SK-N-SH (cell line): ENCODE measurements at regions not wholly inside any gene's neighbourhood (a gene's known extent, or its start where the extent isn't known, plus 50 kb on each side); places are given as distances from the start of the nearest gene placed in this dataset.

ENCODE experiments used
- CTCF ChIA-PET: fragments of 300-600, 350-600 bp; formaldehyde crosslinking; extraction: SDS; loops from one replicate; lab custom pipeline; 2021; lab: Yijun Ruan, JAX
- POLR2A ChIA-PET: fragments of 350-600 bp; sonication (Branson Sonifier 250); formaldehyde crosslinking; extraction: SDS; loops from one replicate; lab custom pipeline; 2020; ENCODE audit warnings: antibody characterized with exemption, inconsistent platforms; lab: Yijun Ruan, JAX
- DNase-seq: peaks from one replicate; pipeline ENCODE4 v3.0.0; 2012
- H2AFZ ChIP-seq: fragments of 200-600 bp; sonication (generic); 2 replicates; pipeline ENCODE4 v1.8.1; 2016; ENCODE audit warnings: antibody characterized with exemption, mild to moderate bottlenecking, low read depth
- H3F3A ChIP-seq: fragments of 200-600 bp; sonication (generic); replicated peaks from 2 replicates; pipeline ENCODE3; 2016; ENCODE audit warnings: antibody characterized with exemption, mild to moderate bottlenecking; ENCODE audit not compliant: insufficient read depth
- H3K27ac ChIP-seq, 2 experiments: fragments of 200-500 bp in 1 of 2; fragments of 200-600 bp in 1 of 2; sonication (Bioruptor generic) in 1 of 2; sonication (generic), shearing (Covaris generic) in 1 of 2; 2 replicates each; pipeline versions ENCODE4 v1.5.1 to v1.6.1; 2014 to 2016; ENCODE audit warnings: low read depth in 2 of 2, inconsistent platforms in 1 of 2, low read length in 1 of 2, mild to moderate bottlenecking in 1 of 2, mixed read lengths in 1 of 2
- H3K27me3 ChIP-seq: fragments of 200-600 bp; sonication (generic), shearing (Covaris generic); 2 replicates; pipeline ENCODE4 v1.6.1; 2016; ENCODE audit warnings: mixed run types; ENCODE audit not compliant: insufficient read depth
- H3K36me3 ChIP-seq, 2 experiments: fragments of 200-500 bp in 1 of 2; fragments of 200-600 bp in 1 of 2; sonication (Bioruptor generic) in 1 of 2; sonication (generic) in 1 of 2; replicated peaks in 1 of 2; 2 replicates each; pipeline versions ENCODE3 to v1.5.1; 2014 to 2016; ENCODE audit warnings: low read length in 1 of 2, mild to moderate bottlenecking in 1 of 2; ENCODE audit not compliant: insufficient read depth in 2 of 2, control insufficient read depth in 1 of 2
- H3K4me1 ChIP-seq, 2 experiments: fragments of 200-500 bp in 1 of 2; fragments of 200-600 bp in 1 of 2; sonication (Bioruptor generic) in 1 of 2; sonication (generic), shearing (Covaris generic) in 1 of 2; 2 replicates each; pipeline versions ENCODE4 v1.5.1 to v1.6.1; 2014 to 2016; ENCODE audit warnings: low read depth in 1 of 2, low read length in 1 of 2, mixed run types in 1 of 2; ENCODE audit not compliant: insufficient read depth in 2 of 2, control insufficient read depth in 1 of 2
- H3K4me2 ChIP-seq: fragments of 200-600 bp; sonication (generic), shearing (Covaris generic); 2 replicates; pipeline ENCODE4 v1.6.1; 2017; ENCODE audit warnings: mixed run types
- H3K4me3 ChIP-seq, 2 experiments: fragments of 200-500 bp in 1 of 2; fragments of 200-600 bp in 1 of 2; sonication (Bioruptor generic) in 1 of 2; sonication (generic), shearing (Covaris generic) in 1 of 2; 2 replicates each; pipeline versions ENCODE4 v1.5.1 to v1.8.1; 2014 to 2016; ENCODE audit warnings: low read depth in 2 of 2, inconsistent platforms in 1 of 2, low read length in 1 of 2, mild to moderate bottlenecking in 1 of 2, mixed read lengths in 1 of 2, moderate library complexity in 1 of 2
- H3K79me2 ChIP-seq: fragments of 200-600 bp; sonication (generic); 2 replicates; pipeline ENCODE4 v1.8.1; 2017; ENCODE audit warnings: mild to moderate bottlenecking; ENCODE audit not compliant: insufficient read depth
- H3K9ac ChIP-seq: fragments of 200-600 bp; sonication (generic); 2 replicates; pipeline ENCODE4 v1.6.1; 2017; ENCODE audit warnings: mixed run types
- H3K9me2 ChIP-seq: fragments of 200-600 bp; sonication (generic); 2 replicates; pipeline ENCODE4 v1.6.1; 2017; ENCODE audit warnings: mixed run types
- H3K9me3 ChIP-seq: fragments of 200-600 bp; sonication (generic); 2 replicates; pipeline ENCODE4 v1.6.1; 2017; ENCODE audit warnings: mixed run types, mild to moderate bottlenecking, moderate library complexity
- H4K20me1 ChIP-seq: fragments of 200-600 bp; sonication (generic); 2 replicates; pipeline ENCODE4 v1.6.1; 2017; ENCODE audit warnings: mild to moderate bottlenecking, mixed run types; ENCODE audit not compliant: insufficient read depth
- ELF1 ChIP-seq: IDR thresholded peaks from 2 replicates; pipeline ENCODE4 v1.4.0; 2012
- FOSL2 ChIP-seq: IDR thresholded peaks from 2 replicates; pipeline ENCODE4 v1.4.0; 2012; ENCODE audit warnings: low read depth, mild to moderate bottlenecking, moderate library complexity, borderline replicate concordance
- MEF2A ChIP-seq: IDR thresholded peaks from 2 replicates; pipeline ENCODE4 v1.4.0; 2012; ENCODE audit warnings: low read depth, borderline replicate concordance
- MXI1 ChIP-seq: IDR thresholded peaks from 2 replicates; pipeline ENCODE4 v1.6.1; 2012; ENCODE audit warnings: mild to moderate bottlenecking, low read depth, low read length, improper control_type of control experiment
- NFIC ChIP-seq: IDR thresholded peaks from 2 replicates; pipeline ENCODE4 v1.4.0; 2012; ENCODE audit warnings: borderline replicate concordance
- NRF1 ChIP-seq: IDR thresholded peaks from 2 replicates; pipeline ENCODE4 v1.6.1; 2012; ENCODE audit warnings: low read depth, mild to moderate bottlenecking, low read length
- POLR2AphosphoS5 ChIP-seq: IDR thresholded peaks from 2 replicates; pipeline ENCODE4 v1.6.1; 2012; ENCODE audit warnings: low read depth, low read length
- RAD21 ChIP-seq: IDR thresholded peaks from 2 replicates; pipeline ENCODE4 v1.6.1; 2012; ENCODE audit warnings: mild to moderate bottlenecking, low read length
- RFX5 ChIP-seq: IDR thresholded peaks from 2 replicates; pipeline ENCODE4 v1.6.1; 2012; ENCODE audit warnings: mild to moderate bottlenecking, improper control_type of control experiment, low read length
- TCF12 ChIP-seq: IDR thresholded peaks from 2 replicates; pipeline ENCODE4 v1.4.0; 2012
- TEAD4 ChIP-seq: IDR thresholded peaks from 2 replicates; pipeline ENCODE4 v1.4.0; 2012; ENCODE audit warnings: mild to moderate bottlenecking, borderline replicate concordance; ENCODE audit not compliant: insufficient read depth
- YY1 ChIP-seq: IDR thresholded peaks from 2 replicates; pipeline ENCODE4 v1.4.0; 2012; ENCODE audit warnings: low read depth, mild to moderate bottlenecking
- WGBS: methylation state at CpG from one replicate; pipeline ENCODE4 v1.1.6; 2017; ENCODE audit warnings: low lambda C conversion rate; 5-methylcytosine and 5-hydroxymethylcytosine counted together
- TF ChIP-seq, protein P1 (sequence below): fragments of 150-350 bp; IDR thresholded peaks from 2 replicates; pipeline ENCODE4 v1.6.1; 2016; ENCODE audit warnings: mild to moderate bottlenecking, low read depth, low read length
- TF ChIP-seq, protein P2 (sequence below): fragments of 200-600 bp; sonication (generic); IDR thresholded peaks from 2 replicates; pipeline ENCODE4 v1.6.1; 2017; ENCODE audit warnings: antibody characterized with exemption, mild to moderate bottlenecking, moderate library complexity
- TF ChIP-seq, protein P3 (sequence below): fragments of 150-350 bp; IDR thresholded peaks from 2 replicates; pipeline ENCODE4 v1.6.1; 2017; ENCODE audit warnings: antibody characterized with exemption, low read length, low read depth, borderline replicate concordance
- TF ChIP-seq, protein P4 (sequence below): IDR thresholded peaks from 2 replicates; pipeline ENCODE4 v1.4.0; 2012; ENCODE audit warnings: low read depth
- TF ChIP-seq, protein P5 (sequence below): IDR thresholded peaks from 2 replicates; pipeline ENCODE4 v1.4.0; 2012; ENCODE audit warnings: low read depth, borderline replicate concordance
- TF ChIP-seq, protein P6 (sequence below): IDR thresholded peaks from 2 replicates; pipeline ENCODE4 v1.6.1; 2012; ENCODE audit warnings: mild to moderate bottlenecking, low read depth, low read length, moderate library complexity

DNA sequence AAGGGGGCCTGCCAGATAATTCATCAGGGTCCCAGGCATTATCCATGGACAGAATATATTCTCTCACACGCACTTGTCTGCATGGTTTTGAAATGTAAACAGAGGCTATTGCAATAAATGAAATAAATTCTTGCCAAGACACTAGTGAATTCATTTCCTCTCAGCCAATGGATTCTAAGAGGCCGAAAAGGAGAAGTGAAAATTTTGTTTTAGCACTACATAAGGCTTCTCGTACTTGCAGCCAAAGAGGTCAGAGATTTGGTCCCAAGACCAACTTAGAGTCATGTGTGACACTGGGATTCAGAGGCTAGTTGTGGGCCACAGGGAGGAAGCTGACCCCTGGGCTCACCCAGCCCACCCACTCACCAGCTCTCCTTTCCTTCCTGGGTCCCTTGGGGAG is 184.1 kb upstream of the GLI2 start:
- no peaks in the 10 kb centered on the region for H3K9me3 ChIP-seq
- CTCF ChIA-PET = interaction anchor here (1.0 kb wide), 1 partner anchor 30 kb away, joined by 4 read pairs; no protein-coding TSS in a partner anchor
- no peaks in the 10 kb centered on the region for H4K20me1 ChIP-seq
- no peak overlapping the region for H3K27ac ChIP-seq
- H3K4me2 ChIP-seq = no peak overlapping the region
- no peaks in the 10 kb centered on the region for H3K9me2 ChIP-seq
- H3K4me1 ChIP-seq = no peaks in the 10 kb centered on the region; a peak in 1 of 4 replicates
- no peaks in the 10 kb centered on the region for H3K36me3 ChIP-seq
- H2AFZ ChIP-seq = no peak overlapping the region
- no peaks in the 10 kb centered on the region for H3K79me2 ChIP-seq
- DNase-seq = no peak
- TF ChIP-seq, protein P1, sequence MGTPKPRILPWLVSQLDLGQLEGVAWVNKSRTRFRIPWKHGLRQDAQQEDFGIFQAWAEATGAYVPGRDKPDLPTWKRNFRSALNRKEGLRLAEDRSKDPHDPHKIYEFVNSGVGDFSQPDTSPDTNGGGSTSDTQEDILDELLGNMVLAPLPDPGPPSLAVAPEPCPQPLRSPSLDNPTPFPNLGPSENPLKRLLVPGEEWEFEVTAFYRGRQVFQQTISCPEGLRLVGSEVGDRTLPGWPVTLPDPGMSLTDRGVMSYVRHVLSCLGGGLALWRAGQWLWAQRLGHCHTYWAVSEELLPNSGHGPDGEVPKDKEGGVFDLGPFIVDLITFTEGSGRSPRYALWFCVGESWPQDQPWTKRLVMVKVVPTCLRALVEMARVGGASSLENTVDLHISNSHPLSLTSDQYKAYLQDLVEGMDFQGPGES = no peak
- TF ChIP-seq YY1 (no peak), TCF12 (no peak), NRF1 (no peak), NFIC (no peak), MEF2A (no peak), RAD21 (no peak), POLR2AphosphoS5 (no peak), FOSL2 (no peak), RFX5 (no peak), TEAD4 (no peak), MXI1 (no peak), ELF1 (no peak)
- TF ChIP-seq, protein P2, sequence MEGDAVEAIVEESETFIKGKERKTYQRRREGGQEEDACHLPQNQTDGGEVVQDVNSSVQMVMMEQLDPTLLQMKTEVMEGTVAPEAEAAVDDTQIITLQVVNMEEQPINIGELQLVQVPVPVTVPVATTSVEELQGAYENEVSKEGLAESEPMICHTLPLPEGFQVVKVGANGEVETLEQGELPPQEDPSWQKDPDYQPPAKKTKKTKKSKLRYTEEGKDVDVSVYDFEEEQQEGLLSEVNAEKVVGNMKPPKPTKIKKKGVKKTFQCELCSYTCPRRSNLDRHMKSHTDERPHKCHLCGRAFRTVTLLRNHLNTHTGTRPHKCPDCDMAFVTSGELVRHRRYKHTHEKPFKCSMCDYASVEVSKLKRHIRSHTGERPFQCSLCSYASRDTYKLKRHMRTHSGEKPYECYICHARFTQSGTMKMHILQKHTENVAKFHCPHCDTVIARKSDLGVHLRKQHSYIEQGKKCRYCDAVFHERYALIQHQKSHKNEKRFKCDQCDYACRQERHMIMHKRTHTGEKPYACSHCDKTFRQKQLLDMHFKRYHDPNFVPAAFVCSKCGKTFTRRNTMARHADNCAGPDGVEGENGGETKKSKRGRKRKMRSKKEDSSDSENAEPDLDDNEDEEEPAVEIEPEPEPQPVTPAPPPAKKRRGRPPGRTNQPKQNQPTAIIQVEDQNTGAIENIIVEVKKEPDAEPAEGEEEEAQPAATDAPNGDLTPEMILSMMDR = no peak
- TF ChIP-seq, protein P3, sequence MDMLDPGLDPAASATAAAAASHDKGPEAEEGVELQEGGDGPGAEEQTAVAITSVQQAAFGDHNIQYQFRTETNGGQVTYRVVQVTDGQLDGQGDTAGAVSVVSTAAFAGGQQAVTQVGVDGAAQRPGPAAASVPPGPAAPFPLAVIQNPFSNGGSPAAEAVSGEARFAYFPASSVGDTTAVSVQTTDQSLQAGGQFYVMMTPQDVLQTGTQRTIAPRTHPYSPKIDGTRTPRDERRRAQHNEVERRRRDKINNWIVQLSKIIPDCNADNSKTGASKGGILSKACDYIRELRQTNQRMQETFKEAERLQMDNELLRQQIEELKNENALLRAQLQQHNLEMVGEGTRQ = no peak
- TF ChIP-seq, protein P4, sequence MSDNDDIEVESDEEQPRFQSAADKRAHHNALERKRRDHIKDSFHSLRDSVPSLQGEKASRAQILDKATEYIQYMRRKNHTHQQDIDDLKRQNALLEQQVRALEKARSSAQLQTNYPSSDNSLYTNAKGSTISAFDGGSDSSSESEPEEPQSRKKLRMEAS = no peak
- TF ChIP-seq, protein P5, sequence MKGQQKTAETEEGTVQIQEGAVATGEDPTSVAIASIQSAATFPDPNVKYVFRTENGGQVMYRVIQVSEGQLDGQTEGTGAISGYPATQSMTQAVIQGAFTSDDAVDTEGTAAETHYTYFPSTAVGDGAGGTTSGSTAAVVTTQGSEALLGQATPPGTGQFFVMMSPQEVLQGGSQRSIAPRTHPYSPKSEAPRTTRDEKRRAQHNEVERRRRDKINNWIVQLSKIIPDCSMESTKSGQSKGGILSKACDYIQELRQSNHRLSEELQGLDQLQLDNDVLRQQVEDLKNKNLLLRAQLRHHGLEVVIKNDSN = no peak
- TF ChIP-seq, protein P6, sequence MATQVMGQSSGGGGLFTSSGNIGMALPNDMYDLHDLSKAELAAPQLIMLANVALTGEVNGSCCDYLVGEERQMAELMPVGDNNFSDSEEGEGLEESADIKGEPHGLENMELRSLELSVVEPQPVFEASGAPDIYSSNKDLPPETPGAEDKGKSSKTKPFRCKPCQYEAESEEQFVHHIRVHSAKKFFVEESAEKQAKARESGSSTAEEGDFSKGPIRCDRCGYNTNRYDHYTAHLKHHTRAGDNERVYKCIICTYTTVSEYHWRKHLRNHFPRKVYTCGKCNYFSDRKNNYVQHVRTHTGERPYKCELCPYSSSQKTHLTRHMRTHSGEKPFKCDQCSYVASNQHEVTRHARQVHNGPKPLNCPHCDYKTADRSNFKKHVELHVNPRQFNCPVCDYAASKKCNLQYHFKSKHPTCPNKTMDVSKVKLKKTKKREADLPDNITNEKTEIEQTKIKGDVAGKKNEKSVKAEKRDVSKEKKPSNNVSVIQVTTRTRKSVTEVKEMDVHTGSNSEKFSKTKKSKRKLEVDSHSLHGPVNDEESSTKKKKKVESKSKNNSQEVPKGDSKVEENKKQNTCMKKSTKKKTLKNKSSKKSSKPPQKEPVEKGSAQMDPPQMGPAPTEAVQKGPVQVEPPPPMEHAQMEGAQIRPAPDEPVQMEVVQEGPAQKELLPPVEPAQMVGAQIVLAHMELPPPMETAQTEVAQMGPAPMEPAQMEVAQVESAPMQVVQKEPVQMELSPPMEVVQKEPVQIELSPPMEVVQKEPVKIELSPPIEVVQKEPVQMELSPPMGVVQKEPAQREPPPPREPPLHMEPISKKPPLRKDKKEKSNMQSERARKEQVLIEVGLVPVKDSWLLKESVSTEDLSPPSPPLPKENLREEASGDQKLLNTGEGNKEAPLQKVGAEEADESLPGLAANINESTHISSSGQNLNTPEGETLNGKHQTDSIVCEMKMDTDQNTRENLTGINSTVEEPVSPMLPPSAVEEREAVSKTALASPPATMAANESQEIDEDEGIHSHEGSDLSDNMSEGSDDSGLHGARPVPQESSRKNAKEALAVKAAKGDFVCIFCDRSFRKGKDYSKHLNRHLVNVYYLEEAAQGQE = no peak
- no peaks in the 10 kb centered on the region for H3F3A ChIP-seq
- no peak overlapping the region for H3K9ac ChIP-seq
- POLR2A ChIA-PET = no interaction called here
- 27% methylated on average over 3 of the region's 3 CpGs for WGBS
- H3K4me3 ChIP-seq = no peak overlapping the region
- peaks cover 6% of the 10 kb centered on the region; the same call in 1 of the 2 replicates for H3K27me3 ChIP-seq
